Testis (tissue), 2 donors: ENCODE measurements at regions not wholly inside any gene's neighbourhood (a gene's known extent, or its start where the extent isn't known, plus 50 kb on each side); places are given as distances from the start of the nearest gene placed in this dataset.

ENCODE experiments used
- POLR2A ChIP-seq: fragments of 450-650 bp; IDR thresholded peaks from one replicate; pipeline ENCODE4 v1.6.1; 2017; ENCODE audit warnings: antibody characterized with exemption, mild to moderate bottlenecking, moderate library complexity
- TF ChIP-seq, protein P1 (sequence below), 3 experiments: fragments of 450-650 bp in 2 of 3; fragments of 200-600 bp in 1 of 3; sonication (generic) in 1 of 3; IDR thresholded peaks; one replicate each; pipeline ENCODE4 v1.5.1; 2016 to 2019; ENCODE audit warnings: antibody characterized with exemption in 3 of 3, mild to moderate bottlenecking in 2 of 3, moderate library complexity in 1 of 3

GRCh38 chr7:79673969-79674368 lies 220.5 kb upstream of the MAGI2 start:
- TF ChIP-seq POLR2A = no peak
- TF ChIP-seq, protein P1, sequence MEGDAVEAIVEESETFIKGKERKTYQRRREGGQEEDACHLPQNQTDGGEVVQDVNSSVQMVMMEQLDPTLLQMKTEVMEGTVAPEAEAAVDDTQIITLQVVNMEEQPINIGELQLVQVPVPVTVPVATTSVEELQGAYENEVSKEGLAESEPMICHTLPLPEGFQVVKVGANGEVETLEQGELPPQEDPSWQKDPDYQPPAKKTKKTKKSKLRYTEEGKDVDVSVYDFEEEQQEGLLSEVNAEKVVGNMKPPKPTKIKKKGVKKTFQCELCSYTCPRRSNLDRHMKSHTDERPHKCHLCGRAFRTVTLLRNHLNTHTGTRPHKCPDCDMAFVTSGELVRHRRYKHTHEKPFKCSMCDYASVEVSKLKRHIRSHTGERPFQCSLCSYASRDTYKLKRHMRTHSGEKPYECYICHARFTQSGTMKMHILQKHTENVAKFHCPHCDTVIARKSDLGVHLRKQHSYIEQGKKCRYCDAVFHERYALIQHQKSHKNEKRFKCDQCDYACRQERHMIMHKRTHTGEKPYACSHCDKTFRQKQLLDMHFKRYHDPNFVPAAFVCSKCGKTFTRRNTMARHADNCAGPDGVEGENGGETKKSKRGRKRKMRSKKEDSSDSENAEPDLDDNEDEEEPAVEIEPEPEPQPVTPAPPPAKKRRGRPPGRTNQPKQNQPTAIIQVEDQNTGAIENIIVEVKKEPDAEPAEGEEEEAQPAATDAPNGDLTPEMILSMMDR (IDR thresholded peaks at IDR 0.05) = no peak
